HEK293T (cell line): ENCODE measurements at regions not wholly inside any gene's neighbourhood (a gene's known extent, or its start where the extent isn't known, plus 50 kb on each side); places are given as distances from the start of the nearest gene placed in this dataset.

Experiments used
- CTCF ChIA-PET: fragments of 350-600 bp; formaldehyde crosslinking; extraction: SDS; loops from one replicate; lab custom pipeline; 2021; ENCODE audit warnings: antibody characterized with exemption, inconsistent platforms; lab: Yijun Ruan, JAX
- POLR2A ChIA-PET: fragments of 350-600 bp; formaldehyde crosslinking; extraction: SDS; loops from one replicate; lab custom pipeline; 2020; ENCODE audit warnings: antibody characterized with exemption, inconsistent platforms; lab: Yijun Ruan, JAX
- DNase-seq: peaks from one replicate; pipeline ENCODE4 v3.0.0; 2012; ENCODE audit warnings: mixed read lengths; ENCODE audit errors: extremely low spot score
- ARNT ChIP-seq: fragments of 450-650 bp; IDR thresholded peaks from 2 replicates; pipeline ENCODE4 v1.6.1; 2017; ENCODE audit warnings: mild to moderate bottlenecking
- CTBP1 ChIP-seq: fragments of 450-650 bp; IDR thresholded peaks from 2 replicates; pipeline ENCODE4 v1.6.1; 2016; ENCODE audit warnings: borderline replicate concordance
- ELF4 ChIP-seq: fragments of 450-650 bp; IDR thresholded peaks from 2 replicates; pipeline ENCODE4 v1.6.1; 2017; ENCODE audit warnings: antibody characterized with exemption
- FOXA1 ChIP-seq: fragments of 450-650 bp; IDR thresholded peaks from 2 replicates; pipeline ENCODE4 v1.6.1; 2016; ENCODE audit warnings: mild to moderate bottlenecking
- FOXK2 ChIP-seq: fragments of 450-650 bp; IDR thresholded peaks from 2 replicates; pipeline ENCODE4 v1.6.1; 2016; ENCODE audit warnings: mild to moderate bottlenecking
- FOXM1 ChIP-seq: fragments of 450-650 bp; IDR thresholded peaks from 2 replicates; pipeline ENCODE4 v1.6.1; 2017; ENCODE audit warnings: mild to moderate bottlenecking, borderline replicate concordance
- L3MBTL2 ChIP-seq: fragments of 450-650 bp; conservative IDR thresholded peaks from 2 replicates; pipeline ENCODE4 v1.6.1; 2016; ENCODE audit warnings: mild to moderate bottlenecking
- LEF1 ChIP-seq: fragments of 450-650 bp; IDR thresholded peaks from 2 replicates; pipeline ENCODE4 v1.6.1; 2017; ENCODE audit warnings: mild to moderate bottlenecking, borderline replicate concordance
- PKNOX1 ChIP-seq: fragments of 450-650 bp; IDR thresholded peaks from 2 replicates; pipeline ENCODE4 v1.6.1; 2016
- SP1 ChIP-seq: fragments of 450-650 bp; IDR thresholded peaks from 2 replicates; pipeline ENCODE4 v1.6.1; 2017
- SUZ12 ChIP-seq: fragments of 450-650 bp; IDR thresholded peaks from 2 replicates; pipeline ENCODE4 v1.6.1; 2016; ENCODE audit warnings: mild to moderate bottlenecking
- TARDBP ChIP-seq: fragments of 450-650 bp; IDR thresholded peaks from 2 replicates; pipeline ENCODE4 v1.6.1; 2016
- ZNF384 ChIP-seq: fragments of 450-650 bp; IDR thresholded peaks from 2 replicates; pipeline ENCODE4 v1.6.1; 2016

DNA sequence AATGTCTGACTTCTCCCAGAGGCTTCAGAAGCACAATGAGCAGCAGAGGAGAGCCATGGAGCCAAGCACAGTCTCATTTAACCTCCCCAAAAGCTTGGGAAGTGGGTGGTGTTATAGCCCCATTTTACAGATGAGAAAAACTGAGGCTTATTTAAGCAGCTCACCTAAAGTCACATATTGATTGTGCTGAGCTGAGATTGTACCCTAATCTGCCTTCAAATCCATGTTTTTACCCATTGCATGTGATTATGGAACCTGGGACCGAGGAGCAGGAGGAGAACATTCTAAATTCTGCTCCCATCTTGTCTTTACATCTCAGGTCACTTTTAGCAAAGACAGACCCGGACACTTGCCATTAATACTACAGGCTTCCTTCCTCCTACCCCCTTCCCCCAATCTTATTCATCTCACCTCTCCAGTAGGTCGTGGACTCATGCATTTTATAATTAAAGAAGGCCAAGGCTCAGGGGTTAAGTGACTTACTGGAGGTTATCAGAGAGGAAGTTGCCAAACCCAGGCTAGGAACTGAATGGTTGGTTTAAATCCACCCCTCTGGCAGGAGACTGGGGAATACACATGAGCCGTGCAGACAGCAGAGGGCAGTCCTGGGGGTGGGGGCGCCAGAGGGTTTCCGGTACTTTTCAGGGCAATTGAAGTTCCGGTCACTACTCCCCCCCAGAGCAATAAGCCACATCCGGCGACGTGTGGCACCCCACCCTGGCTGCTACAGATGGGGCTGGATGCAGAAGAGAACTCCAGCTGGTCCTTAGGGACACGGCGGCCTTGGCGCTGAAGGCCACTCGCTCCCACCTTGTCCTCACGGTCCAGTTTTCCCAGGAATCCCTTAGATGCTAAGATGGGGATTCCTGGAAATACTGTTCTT, 51.0 kb upstream of the IL17B start:
- ChIA-PET POLR2A (interaction anchor here (1.0 kb wide), 1 partner anchor 121 kb away, joined by 3 read pairs; the partner anchor contains the start of gene CSNK1A1), CTCF (interaction anchor here (0.7 to 3.0 kb wide), 2 partner anchors 24 to 48 kb away, joined by 3 to 20 read pairs; no protein-coding TSS in a partner anchor)
- no peak for DNase-seq
- TF ChIP-seq ELF4, result no peak
- TF ChIP-seq LEF1, result no peak
- TF ChIP-seq FOXK2, result no peak
- no peak for TF ChIP-seq L3MBTL2
- TF ChIP-seq ZNF384, result no peak
- TF ChIP-seq SUZ12, result no peak
- no peak for TF ChIP-seq SP1
- TF ChIP-seq PKNOX1, result no peak
- TF ChIP-seq FOXA1, result no peak
- TF ChIP-seq ARNT, result no peak
- no peak for TF ChIP-seq FOXM1
- TF ChIP-seq TARDBP, result no peak
- TF ChIP-seq CTBP1, result no peak
